ENCODE measurements at regions not wholly inside any gene's neighbourhood (a gene's known extent, or its start where the extent isn't known, plus 50 kb on each side); places are given as distances from the start of the nearest gene placed in this dataset.

GRCh38 chr6:138035070-138035469 lies 72.1 kb downstream of the PERP start:
- no peak for TF ChIP-seq GABPA (IDR thresholded peaks at IDR 0.05; ENCODE audit: low read depth)
- TF ChIP-seq CTCF (IDR thresholded peaks at IDR 0.05; ENCODE audit: insufficient read depth, low read length): no peak
- TF ChIP-seq POLR2AphosphoS5 (IDR thresholded peaks at IDR 0.05; ENCODE audit: low read depth): no peak
- no peak for TF ChIP-seq REST (IDR thresholded peaks at IDR 0.05; ENCODE audit: insufficient replicate concordance, low read depth)
